ENCODE measurements at regions not wholly inside any gene's neighbourhood (a gene's known extent, or its start where the extent isn't known, plus 50 kb on each side); places are given as distances from the start of the nearest gene placed in this dataset.
A peak's percentile ranks its signal among the peaks of the same experiment; 100 is the strongest.

DNA sequence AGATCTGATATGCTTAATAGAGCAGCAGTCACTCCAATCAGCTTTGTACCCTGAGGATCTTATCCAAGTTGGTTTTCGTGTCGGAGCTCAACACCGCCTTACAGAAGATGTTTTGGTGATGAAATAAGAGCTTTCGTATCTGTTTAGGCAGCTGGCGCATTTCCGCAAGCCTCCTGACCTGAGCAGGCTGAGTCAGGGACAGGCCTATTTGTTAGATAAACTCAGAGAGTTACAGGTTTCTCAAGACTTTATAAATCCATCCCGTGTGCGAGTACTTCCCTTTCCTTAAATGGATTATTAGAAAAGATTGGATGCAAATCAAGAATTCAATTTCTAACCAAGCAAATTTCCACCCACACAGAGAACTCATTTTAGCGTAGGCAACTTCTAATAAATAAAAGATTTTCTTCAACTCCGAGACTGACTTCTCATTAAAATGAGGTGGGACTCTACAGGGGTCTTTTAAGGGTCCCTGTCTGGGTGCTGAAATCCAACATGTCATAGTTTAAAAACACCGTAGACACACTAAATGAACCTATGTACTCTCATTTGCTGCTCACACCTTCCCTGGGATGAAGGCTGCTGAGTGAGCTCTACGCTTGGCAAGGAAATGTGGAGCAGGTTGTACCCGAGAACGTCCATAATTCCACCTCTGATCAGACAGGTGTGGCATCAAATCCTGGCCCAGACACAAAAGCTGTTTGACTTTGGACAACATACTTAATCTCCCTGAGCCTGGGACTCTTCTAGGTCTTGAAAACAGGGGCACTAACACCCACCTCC lies 106.9 kb upstream of the F3 start:
- Histone ChIP-seq H3K4me3 (no peak overlapping the region), H3K36me3 (ENCODE audit: low read depth, missing control alignments) (no peaks in the 10 kb centered on the region)
- intact Hi-C loops (cut with DNase I; ENCODE audit: low total_unique reads) = no loop called here

DNA sequence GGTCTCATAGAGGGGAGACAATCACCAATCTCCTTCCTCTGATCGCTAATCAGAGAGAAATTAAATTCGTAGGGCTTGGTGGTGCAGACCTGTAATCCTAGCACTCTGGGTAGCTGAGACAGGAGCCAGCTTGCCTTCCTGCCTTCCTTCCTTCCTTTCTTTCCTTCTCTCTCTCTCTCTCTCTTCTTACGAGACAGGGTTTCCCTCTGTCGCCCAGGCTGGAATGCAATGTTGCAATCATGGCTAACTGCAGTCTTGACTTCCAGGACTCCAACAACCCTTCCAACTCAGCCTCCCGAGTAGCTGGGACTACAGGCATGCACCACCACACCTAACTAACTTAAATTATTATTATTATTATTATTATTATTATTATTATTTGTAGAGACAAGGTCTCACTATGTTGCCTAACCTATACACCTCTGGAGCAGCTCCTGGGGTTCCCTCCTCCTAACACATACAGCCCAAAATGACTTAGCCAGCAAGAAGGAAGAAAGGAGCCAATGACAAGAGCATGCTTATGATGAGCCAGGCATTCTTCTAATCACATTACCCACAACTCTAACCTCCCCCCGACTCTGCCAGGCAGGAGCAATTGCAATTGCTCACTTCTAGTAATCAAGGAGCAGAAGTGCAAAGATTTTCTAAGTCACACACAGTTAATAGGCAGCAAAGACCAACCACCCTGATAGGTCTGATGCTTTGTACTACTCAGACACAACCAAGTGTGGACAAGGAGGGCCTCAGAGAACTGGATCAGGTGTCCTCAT lies 105.4 kb upstream of the F3 start:
- TF ChIP-seq CTCF (IDR thresholded peaks at IDR 0.05) = no peak
- no peak for TF ChIP-seq POLR2A (IDR thresholded peaks at IDR 0.05)
- no peaks in the 10 kb centered on the region for H3K27me3 ChIP-seq
- H3K27ac ChIP-seq = no peak overlapping the region
- peaks cover 8% of the 10 kb centered on the region for H3K4me1 ChIP-seq
- no peak for DNase-seq
- no peaks in the 10 kb centered on the region for H3K36me3 ChIP-seq (ENCODE audit: low read depth, missing control alignments)
- no peaks in the 10 kb centered on the region for H3K9me3 ChIP-seq
- intact Hi-C loops (cut with DNase I; ENCODE audit: low total_unique reads) = no loop called here
- WGBS, 2 donors = 93 to 94% methylated on average over 6 of the region's 6 CpGs
- no peak overlapping the region for H3K4me3 ChIP-seq

More for the DNA sequence above, 106.9 kb upstream of the F3 start:
- TF ChIP-seq POLR2A (IDR thresholded peaks at IDR 0.05) (no peak), CTCF (IDR thresholded peaks at IDR 0.05) (no peak)
- Histone ChIP-seq H3K4me1 (peaks cover 8% of the 10 kb centered on the region), H3K27ac (peak overlapping the region; percentile 57 to 69), H3K9me3 (no peaks in the 10 kb centered on the region), H3K27me3 (no peaks in the 10 kb centered on the region)
- 44 to 53% methylated on average over 14 of the region's 14 CpGs for WGBS, 2 donors
- DNase-seq = peak; percentile 85

DNA sequence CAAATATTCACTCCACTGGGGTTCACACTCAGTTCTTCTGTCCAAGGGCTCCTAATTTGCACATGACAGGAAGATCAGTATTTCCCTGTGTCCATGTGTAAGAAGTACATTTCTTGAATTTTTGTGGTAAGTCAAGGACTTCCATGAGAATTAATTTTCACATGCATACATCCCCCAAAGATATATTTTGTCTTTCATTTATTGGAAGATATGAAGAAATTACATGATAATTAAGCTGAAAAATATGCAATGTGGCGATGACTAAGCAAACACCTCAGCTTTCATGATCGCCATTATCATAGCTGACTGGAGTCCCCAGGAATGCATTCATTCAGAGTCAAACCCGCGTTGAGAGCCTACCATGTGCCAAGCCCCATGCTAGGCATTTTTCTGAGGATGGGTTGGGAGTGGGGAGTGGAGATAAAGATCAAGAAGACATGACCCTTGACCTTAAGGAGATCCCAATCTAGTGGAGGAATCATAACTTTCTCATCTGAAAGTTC lies 104.6 kb upstream of the F3 start:
- DNase-seq = no peak
- intact Hi-C loops (cut with DNase I; ENCODE audit: low total_unique reads) = no loop called here

DNA sequence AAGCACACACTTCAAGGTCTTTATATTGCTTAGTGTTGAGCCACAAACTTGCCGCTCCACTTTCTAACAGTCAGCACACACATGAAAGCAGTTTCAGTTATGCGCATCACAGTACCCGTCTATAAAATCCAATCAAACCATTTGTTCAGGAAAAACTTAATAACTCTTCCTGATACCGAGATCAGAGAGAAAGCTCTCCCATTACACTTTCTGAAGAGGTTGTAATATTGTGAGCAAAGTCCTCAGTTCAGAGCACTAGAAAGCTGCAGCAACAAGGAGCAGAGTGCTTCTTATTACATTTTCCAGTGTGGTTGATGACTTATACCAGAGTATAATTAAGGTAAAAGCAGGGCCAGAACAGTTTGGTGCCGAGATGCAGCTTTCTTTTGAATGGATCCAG lies 102.8 kb upstream of the F3 start:
- intact Hi-C loops (cut with DNase I; ENCODE audit: low total_unique reads) = no loop called here
- Histone ChIP-seq H3K27me3 (no peaks in the 10 kb centered on the region), H3K27ac (no peak overlapping the region), H3K36me3 (ENCODE audit: low read depth, missing control alignments) (no peaks in the 10 kb centered on the region), H3K4me3 (no peak overlapping the region), H3K9me3 (no peaks in the 10 kb centered on the region), H3K4me1 (peaks cover 8% of the 10 kb centered on the region)
- TF ChIP-seq POLR2A (IDR thresholded peaks at IDR 0.05) (no peak), CTCF (IDR thresholded peaks at IDR 0.05) (no peak)
- no peak for DNase-seq
- 59 to 80% methylated on average over 5 of the region's 5 CpGs for WGBS, 2 donors

More for the DNA sequence above, 104.6 kb upstream of the F3 start:
- no peaks in the 10 kb centered on the region for H3K27me3 ChIP-seq
- WGBS, 2 donors = 92 to 96% methylated on average over 4 of the region's 4 CpGs
- H3K4me3 ChIP-seq = no peak overlapping the region
- no peaks in the 10 kb centered on the region for H3K36me3 ChIP-seq (ENCODE audit: low read depth, missing control alignments)
- peaks cover 8% of the 10 kb centered on the region for H3K4me1 ChIP-seq
- H3K27ac ChIP-seq = no peak overlapping the region
- TF ChIP-seq CTCF (IDR thresholded peaks at IDR 0.05) (no peak), POLR2A (IDR thresholded peaks at IDR 0.05) (no peak)
- no peaks in the 10 kb centered on the region for H3K9me3 ChIP-seq

Data from testis (tissue), 2 donors.